IMR-90 (cell line): ENCODE measurements at regions not wholly inside any gene's neighbourhood (a gene's known extent, or its start where the extent isn't known, plus 50 kb on each side); places are given as distances from the start of the nearest gene placed in this dataset.

Source experiments
- ATAC-seq: fragments of 200-7000 bp; cut with Tn5 transposase; 2 replicates; pipeline ENCODE4 v1.9.1; 2020; ENCODE audit warnings: low read depth, mild to moderate bottlenecking, moderate library complexity
- BruUV-seq: library from RNA; stranded (reverse); fragments of 400-500 nt; replicated peaks from 2 replicates; lab custom pipeline; 2021; lab: Mats Ljungman, UMichigan
- CTCF ChIA-PET: fragments of 300-600 bp; formaldehyde crosslinking; extraction: SDS; loops from one replicate; lab custom pipeline; 2021; ENCODE audit warnings: antibody characterized with exemption; lab: Yijun Ruan, JAX
- POLR2A ChIA-PET: fragments of 300-600 bp; sonication (Branson Sonifier 250); formaldehyde crosslinking; loops from one replicate; lab custom pipeline; 2022; ENCODE audit warnings: antibody characterized with exemption; ENCODE audit not compliant: unreplicated experiment; lab: Charles Lee
- DNase-seq: peaks from one replicate; pipeline ENCODE4 v3.0.0; 2013
- H2AFZ ChIP-seq: replicated peaks from 2 replicates; pipeline ENCODE3; 2013; ENCODE audit warnings: low read length, mild to moderate bottlenecking; ENCODE audit not compliant: poor library complexity
- H2AK5ac ChIP-seq: 2 replicates; pipeline ENCODE4 v1.6.1; 2013; ENCODE audit warnings: low read depth, low read length, inconsistent platforms
- H2AK9ac ChIP-seq: replicated peaks from 2 replicates; pipeline ENCODE3; 2013; ENCODE audit warnings: mild to moderate bottlenecking, low read depth, low read length, moderate library complexity; ENCODE audit not compliant: poor library complexity
- H2BK120ac ChIP-seq: 2 replicates; pipeline ENCODE4 v1.6.1; 2013; ENCODE audit warnings: low read depth, low read length, inconsistent platforms
- H2BK15ac ChIP-seq: 3 replicates; pipeline ENCODE4 v1.6.1; 2013; ENCODE audit warnings: low read depth, low read length, inconsistent platforms
- H2BK20ac ChIP-seq: 2 replicates; pipeline ENCODE4 v1.6.1; 2013; ENCODE audit warnings: low read depth, mild to moderate bottlenecking, inconsistent platforms, low read length, moderate library complexity
- H2BK5ac ChIP-seq: 2 replicates; pipeline ENCODE4 v1.6.1; 2013; ENCODE audit warnings: mild to moderate bottlenecking, low read depth, low read length, inconsistent platforms; ENCODE audit not compliant: poor library complexity, severe bottlenecking
- H3K14ac ChIP-seq: replicated peaks from 2 replicates; pipeline ENCODE4 v1.6.1; 2013; ENCODE audit warnings: low read depth, low read length, inconsistent platforms
- H3K18ac ChIP-seq: 2 replicates; pipeline ENCODE4 v1.6.1; 2013; ENCODE audit warnings: low read depth, low read length, control low read depth
- H3K23ac ChIP-seq: 2 replicates; pipeline ENCODE4 v1.6.1; 2013; ENCODE audit warnings: low read depth, low read length, inconsistent platforms
- H3K27ac ChIP-seq: 2 replicates; pipeline ENCODE4 v1.5.1; 2013; ENCODE audit warnings: mild to moderate bottlenecking, control low read depth, low read length; ENCODE audit not compliant: insufficient read depth
- H3K27me3 ChIP-seq: 2 replicates; pipeline ENCODE4 v1.6.1; 2013; ENCODE audit warnings: low read length; ENCODE audit not compliant: control insufficient read depth, insufficient read depth
- H3K36me3 ChIP-seq: 2 replicates; pipeline ENCODE4 v1.6.1; 2013; ENCODE audit warnings: low read length, mixed read lengths; ENCODE audit not compliant: control insufficient read depth, insufficient read depth
- H3K4ac ChIP-seq: 2 replicates; pipeline ENCODE4 v1.6.1; 2013; ENCODE audit warnings: low read depth, low read length, inconsistent platforms
- H3K4me1 ChIP-seq: 2 replicates; pipeline ENCODE4 v1.6.1; 2013; ENCODE audit warnings: low read length, mixed read lengths; ENCODE audit not compliant: control insufficient read depth, insufficient read depth
- H3K4me2 ChIP-seq: 2 replicates; pipeline ENCODE4 v1.6.1; 2013; ENCODE audit warnings: low read depth, mild to moderate bottlenecking, control low read depth, low read length, moderate library complexity
- H3K4me3 ChIP-seq: 2 replicates; pipeline ENCODE4 v1.5.1; 2013; ENCODE audit warnings: low read depth, mild to moderate bottlenecking, control low read depth, low read length, moderate library complexity; ENCODE audit not compliant: insufficient read depth
- H3K56ac ChIP-seq: 2 replicates; pipeline ENCODE4 v1.6.1; 2013; ENCODE audit warnings: low read length, inconsistent platforms; ENCODE audit not compliant: insufficient read depth; ENCODE audit errors: extremely low read depth
- H3K79me1 ChIP-seq, 2 experiments: 2 replicates each; pipeline ENCODE4 v1.6.1; 2013; ENCODE audit warnings: low read length in 2 of 2, inconsistent platforms in 1 of 2, low read depth in 1 of 2
- H3K9ac ChIP-seq: 2 replicates; pipeline ENCODE4 v1.6.1; 2013; ENCODE audit warnings: low read depth, low read length, control low read depth
- H3K9me1 ChIP-seq: 2 replicates; pipeline ENCODE4 v1.6.1; 2013; ENCODE audit warnings: low read length, inconsistent platforms; ENCODE audit not compliant: insufficient read depth
- H3K9me3 ChIP-seq: 2 replicates; pipeline ENCODE4 v1.6.1; 2013; ENCODE audit warnings: low read length; ENCODE audit not compliant: control insufficient read depth, insufficient read depth
- H4K20me1 ChIP-seq: 2 replicates; pipeline ENCODE4 v1.6.1; 2013; ENCODE audit warnings: low read length, inconsistent platforms; ENCODE audit not compliant: insufficient read depth
- H4K5ac ChIP-seq: 2 replicates; pipeline ENCODE4 v1.6.1; 2013; ENCODE audit warnings: mild to moderate bottlenecking, low read depth, low read length, control low read depth
- H4K8ac ChIP-seq, 2 experiments: 2 replicates each; pipeline ENCODE4 v1.6.1; 2013; ENCODE audit warnings: low read depth in 2 of 2, low read length in 2 of 2, control low read depth in 1 of 2, inconsistent platforms in 1 of 2
- H4K91ac ChIP-seq: 2 replicates; pipeline ENCODE4 v1.6.1; 2013; ENCODE audit warnings: low read depth, low read length, inconsistent platforms; ENCODE audit not compliant: insufficient read depth
- MAZ ChIP-seq: IDR thresholded peaks from 2 replicates; pipeline ENCODE4 v1.6.1; 2012; ENCODE audit warnings: low read depth, mild to moderate bottlenecking, low read length, improper control_type of control experiment, moderate library complexity, borderline replicate concordance
- RFX5 ChIP-seq: IDR thresholded peaks from 2 replicates; pipeline ENCODE4 v1.8.0; 2012; ENCODE audit warnings: low read depth, mild to moderate bottlenecking, low read length, moderate library complexity
- WGBS, 2 experiments: methylation state at CpG; one replicate each; pipeline versions ENCODE4 v1.1.5 to v1.1.7; 2013; ENCODE audit warnings: missing lambda C conversion rate in 2 of 2; ENCODE audit not compliant: insufficient read length in 1 of 2; ENCODE audit errors: extremely low coverage in 2 of 2; 5-methylcytosine and 5-hydroxymethylcytosine counted together
- dilution Hi-C: fragments of 300-500 bp; cut with HindIII; formaldehyde crosslinking; loops from one replicate; pipeline ENCODE4 v1.14.3; 2018; ENCODE audit warnings: low sequenced_read_pairs; ENCODE audit not compliant: unreplicated experiment
- in situ Hi-C: fragments of 300-500 bp; cut with MboI; formaldehyde crosslinking; loops from 3 replicates; pipeline ENCODE4 v1.14.3; 2019; ENCODE audit warnings: low sequenced_read_pairs, inconsistent platforms, mixed read lengths
- intact Hi-C: fragments of 100-400 bp; cut with micrococcal nuclease; formaldehyde crosslinking; loops from 2 replicates; pipeline ENCODE4 v1.10.0; 2022

- in situ Hi-C loops, result no loop called here
- H3K14ac ChIP-seq, result no peak overlapping the region
- ChIA-PET CTCF (no interaction called here), POLR2A (no interaction called here)
- H3K9me1 ChIP-seq, result no peaks in the 10 kb centered on the region
- intact Hi-C loops, result no loop called here
- no peak overlapping the region for H2BK5ac ChIP-seq
- no peak overlapping the region for H3K56ac ChIP-seq
- no peak overlapping the region for H4K5ac ChIP-seq
- TF ChIP-seq RFX5 (no peak), MAZ (no peak)
- dilution Hi-C loops, result no loop called here
- H2BK20ac ChIP-seq, result no peak overlapping the region
- no peak overlapping the region for H2BK120ac ChIP-seq
- no peaks in the 10 kb centered on the region for H3K9me3 ChIP-seq
- H3K79me1 ChIP-seq, result no peaks in the 10 kb centered on the region
- ATAC-seq (no peak), DNase-seq (no peak)
- no peak overlapping the region for H3K4ac ChIP-seq
- no peaks in the 10 kb centered on the region for H3K36me3 ChIP-seq
- H2AFZ ChIP-seq, result no peak overlapping the region
- no peak overlapping the region for H2AK5ac ChIP-seq
- BruUV-seq, result no TSS peak
- H3K4me2 ChIP-seq, result no peak overlapping the region
- H2AK9ac ChIP-seq, result no peak overlapping the region
- no peak overlapping the region for H3K4me3 ChIP-seq
- H3K27ac ChIP-seq, result no peak overlapping the region
- H4K91ac ChIP-seq, result no peak overlapping the region
- no peak overlapping the region for H2BK15ac ChIP-seq
- H3K9ac ChIP-seq, result no peak overlapping the region
- no peak overlapping the region for H4K8ac ChIP-seq
- no peaks in the 10 kb centered on the region for H3K4me1 ChIP-seq
- WGBS, 2 experiments, result no CpG with 5 or more reads among the region's 5 CpGs
- no peak overlapping the region for H3K18ac ChIP-seq
- no peak overlapping the region for H3K23ac ChIP-seq
- H4K20me1 ChIP-seq, result no peaks in the 10 kb centered on the region
- H3K27me3 ChIP-seq, result no peaks in the 10 kb centered on the region
These were observed 640.2 kb upstream of the SYT4 start for GRCh38 chr18:43917520-43917919.
